Stimulated activated naive B cell treated with anti-CD40 and anti-IgM and Interleukin-4, amounts not matched to agents 10 μg/mL and 1 μg/mL and 100 μg/mL, for 72 hours (primary cell): ENCODE measurements at regions not wholly inside any gene's neighbourhood (a gene's known extent, or its start where the extent isn't known, plus 50 kb on each side); places are given as distances from the start of the nearest gene placed in this dataset.
A peak's percentile ranks its signal among the peaks of the same experiment; 100 is the strongest.

Source experiments
- ATAC-seq, 2 donors: fragments of 150-1000 bp; cut with Tn5 transposase; replicated peaks; 2 replicates each; pipeline ENCODE4 v1.10.0; 2021; ENCODE audit warnings: moderate library complexity in 1 of 2
- DNase-seq: peaks from one replicate; pipeline ENCODE4 v3.0.0; 2021
- H3K27ac Mint-ChIP-seq: one replicate; pipeline ENCODE4 v1.8.0; 2022; ENCODE audit warnings: mild to moderate bottlenecking, mixed read lengths
- H3K27me3 Mint-ChIP-seq, 2 donors: one replicate each; pipeline ENCODE4 v1.8.0; 2022; ENCODE audit warnings: mixed read lengths in 2 of 2
- H3K36me3 Mint-ChIP-seq, 2 donors: one replicate each; pipeline ENCODE4 v1.8.0; 2022; ENCODE audit warnings: mixed read lengths in 2 of 2, mild to moderate bottlenecking in 1 of 2
- H3K4me1 Mint-ChIP-seq, 2 donors: one replicate each; pipeline ENCODE4 v1.8.0; 2022; ENCODE audit warnings: mixed read lengths in 2 of 2, mild to moderate bottlenecking in 1 of 2
- H3K4me3 Mint-ChIP-seq, 2 donors: one replicate each; pipeline ENCODE4 v1.8.0; 2022; ENCODE audit warnings: mild to moderate bottlenecking in 2 of 2, mixed read lengths in 2 of 2, moderate library complexity in 1 of 2
- H3K9me3 Mint-ChIP-seq, 2 donors: one replicate each; pipeline ENCODE4 v1.8.0; 2022; ENCODE audit warnings: mixed read lengths in 2 of 2, mild to moderate bottlenecking in 1 of 2

DNA sequence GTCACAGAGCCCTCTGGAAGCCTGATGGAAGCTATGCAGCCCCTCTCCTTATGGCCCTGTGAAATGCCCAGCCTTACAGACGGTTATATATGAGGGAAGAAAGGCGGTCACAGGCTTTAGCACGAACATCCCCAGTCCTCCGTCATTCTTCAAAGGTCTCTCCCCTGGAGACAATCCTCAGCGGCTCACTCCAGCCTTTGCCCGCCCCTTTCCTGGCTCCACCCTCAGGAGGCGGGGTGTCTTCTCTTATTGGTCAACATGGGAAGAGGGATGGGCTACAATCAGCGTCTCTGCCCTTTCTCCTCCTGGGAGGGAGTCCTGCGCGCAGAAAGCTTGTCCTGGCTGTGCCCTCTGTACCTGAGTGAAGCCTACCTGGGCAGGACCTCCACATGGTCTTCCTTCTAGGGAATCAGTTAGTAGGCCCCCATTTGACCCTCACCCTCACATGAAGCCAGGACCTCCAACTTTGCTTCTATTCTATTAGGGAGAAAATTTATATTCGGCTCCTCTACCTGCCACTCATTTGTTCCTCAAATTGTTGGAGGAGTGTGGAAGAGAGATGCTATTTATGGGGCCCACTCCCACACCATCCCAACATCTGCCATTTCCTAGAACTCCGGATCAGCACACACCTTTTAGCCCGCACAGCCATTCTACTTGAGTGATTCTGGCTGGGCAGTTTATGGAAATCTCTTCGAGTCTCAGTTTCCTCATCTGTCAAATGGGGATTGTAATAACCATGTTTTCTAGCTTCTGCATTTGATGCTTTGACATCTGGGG is 112.9 kb upstream of the SLC6A11 start:
- Mint-ChIP-seq H3K27ac (no peak overlapping the region), H3K27me3 (peaks cover 60 to 61% of the 10 kb centered on the region in 2 donors), H3K36me3 (no peaks in the 10 kb centered on the region), H3K4me3 (no peak overlapping the region), H3K4me1 (peaks cover 9 to 12% of the 10 kb centered on the region in 2 donors), H3K9me3 (peaks cover 0 to 4% of the 10 kb centered on the region in 2 donors)
- ATAC-seq: peak in 1 of 2 donors; percentile 57
- DNase-seq: peak; percentile 9

DNA sequence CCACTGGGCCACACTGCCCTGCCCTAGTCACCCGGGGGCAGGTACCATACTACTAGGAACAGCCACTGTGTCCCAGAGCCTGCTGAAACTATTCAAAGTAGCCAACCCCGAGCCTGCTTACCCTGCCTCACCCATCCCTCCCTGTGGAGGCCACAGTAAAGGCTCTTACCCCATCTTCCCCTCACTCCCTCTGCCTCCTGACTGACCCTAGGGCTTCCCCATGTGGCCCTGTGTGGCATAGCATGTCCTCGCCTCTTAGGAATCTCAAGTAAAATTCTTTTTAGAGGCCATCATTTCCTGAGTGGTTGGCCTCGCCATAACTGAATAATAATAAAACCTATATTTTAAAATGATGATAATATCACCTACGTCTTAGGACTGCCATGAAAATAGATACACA is 112.2 kb upstream of the SLC6A11 start:
- Mint-ChIP-seq H3K36me3 (no peaks in the 10 kb centered on the region), H3K9me3 (peaks cover 0 to 4% of the 10 kb centered on the region in 2 donors), H3K27ac (no peak overlapping the region), H3K4me3 (no peak overlapping the region), H3K27me3 (peaks cover 65 to 67% of the 10 kb centered on the region in 2 donors), H3K4me1 (peaks cover 9 to 12% of the 10 kb centered on the region in 2 donors)
- no peak for DNase-seq
- ATAC-seq: no peak

DNA sequence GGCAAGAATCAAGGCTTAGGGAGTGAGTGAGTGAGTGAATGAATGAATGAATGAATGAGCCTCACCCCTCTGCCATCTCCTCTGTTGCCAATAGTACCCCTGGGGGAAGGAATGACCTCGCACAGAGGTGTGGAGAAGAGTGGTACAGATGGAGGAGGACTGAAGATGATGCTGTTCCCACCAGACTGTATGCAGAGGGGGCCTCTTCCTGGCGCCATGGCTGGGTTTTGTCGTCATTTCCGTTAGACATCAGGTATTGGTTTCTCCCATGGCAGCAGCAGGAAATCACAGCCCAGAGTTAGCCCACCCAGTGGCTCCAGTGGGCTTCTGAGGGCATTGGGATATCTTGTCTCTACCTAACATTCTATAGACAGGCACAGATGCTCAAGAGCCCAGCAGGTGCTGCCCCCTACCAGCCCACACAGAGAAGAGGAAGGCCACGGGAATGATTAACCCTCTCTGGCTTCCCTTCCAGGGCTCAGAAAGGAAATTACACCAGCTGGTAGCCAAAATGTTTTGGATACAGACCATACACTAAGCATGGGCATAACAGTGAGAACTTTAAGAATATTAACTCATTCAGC is 109.8 kb upstream of the SLC6A11 start:
- H3K4me1 Mint-ChIP-seq: peaks cover 9 to 12% of the 10 kb centered on the region in 2 donors
- peaks cover 0 to 2% of the 10 kb centered on the region in 2 donors for H3K9me3 Mint-ChIP-seq
- no peaks in the 10 kb centered on the region for H3K36me3 Mint-ChIP-seq
- ATAC-seq (peak in 1 of 2 donors; percentile 38), DNase-seq (no peak)
- H3K4me3 Mint-ChIP-seq: no peak overlapping the region
- H3K27ac Mint-ChIP-seq: no peak overlapping the region
- peaks cover 77 to 78% of the 10 kb centered on the region in 2 donors for H3K27me3 Mint-ChIP-seq

DNA sequence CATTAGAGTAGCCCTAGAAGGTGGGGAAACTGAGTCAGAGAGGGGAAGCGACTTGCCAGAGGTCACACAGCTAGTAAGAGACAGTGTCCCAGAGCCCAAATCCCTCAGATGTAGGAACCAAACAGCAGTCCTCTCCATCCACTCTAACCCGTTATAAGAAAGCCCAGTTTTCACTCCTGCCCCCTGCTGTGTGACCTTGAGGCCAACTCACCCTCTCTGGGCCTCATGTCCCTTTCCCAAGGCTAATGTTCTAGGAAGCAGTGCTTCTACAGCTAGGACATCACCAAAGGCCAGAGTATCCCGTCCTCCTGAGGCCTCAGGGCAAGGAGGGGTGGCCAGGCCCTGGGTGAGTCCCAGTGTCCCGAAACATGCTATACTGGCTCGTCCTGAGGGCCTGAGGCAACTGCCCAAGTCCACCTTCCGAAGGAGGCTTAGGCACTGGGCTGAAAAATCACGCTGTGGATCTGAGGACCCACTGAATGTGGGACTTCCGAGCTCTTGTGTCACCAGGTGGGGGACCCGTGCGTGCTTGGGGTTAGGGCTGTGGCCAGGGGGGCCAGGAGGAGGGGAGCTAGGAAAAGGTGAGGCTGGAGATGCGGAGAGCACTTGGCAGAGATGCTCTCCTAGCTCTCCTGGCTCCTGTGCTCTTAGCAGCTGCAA is 109.2 kb upstream of the SLC6A11 start:
- Mint-ChIP-seq H3K27ac (no peak overlapping the region), H3K4me3 (peak overlapping the region; percentile 44 to 54), H3K4me1 (peaks cover 9 to 12% of the 10 kb centered on the region in 2 donors), H3K9me3 (peaks cover 0 to 2% of the 10 kb centered on the region in 2 donors), H3K36me3 (no peaks in the 10 kb centered on the region), H3K27me3 (peaks cover 73 to 76% of the 10 kb centered on the region in 2 donors)
- DNase-seq (no peak), ATAC-seq (no peak)

DNA sequence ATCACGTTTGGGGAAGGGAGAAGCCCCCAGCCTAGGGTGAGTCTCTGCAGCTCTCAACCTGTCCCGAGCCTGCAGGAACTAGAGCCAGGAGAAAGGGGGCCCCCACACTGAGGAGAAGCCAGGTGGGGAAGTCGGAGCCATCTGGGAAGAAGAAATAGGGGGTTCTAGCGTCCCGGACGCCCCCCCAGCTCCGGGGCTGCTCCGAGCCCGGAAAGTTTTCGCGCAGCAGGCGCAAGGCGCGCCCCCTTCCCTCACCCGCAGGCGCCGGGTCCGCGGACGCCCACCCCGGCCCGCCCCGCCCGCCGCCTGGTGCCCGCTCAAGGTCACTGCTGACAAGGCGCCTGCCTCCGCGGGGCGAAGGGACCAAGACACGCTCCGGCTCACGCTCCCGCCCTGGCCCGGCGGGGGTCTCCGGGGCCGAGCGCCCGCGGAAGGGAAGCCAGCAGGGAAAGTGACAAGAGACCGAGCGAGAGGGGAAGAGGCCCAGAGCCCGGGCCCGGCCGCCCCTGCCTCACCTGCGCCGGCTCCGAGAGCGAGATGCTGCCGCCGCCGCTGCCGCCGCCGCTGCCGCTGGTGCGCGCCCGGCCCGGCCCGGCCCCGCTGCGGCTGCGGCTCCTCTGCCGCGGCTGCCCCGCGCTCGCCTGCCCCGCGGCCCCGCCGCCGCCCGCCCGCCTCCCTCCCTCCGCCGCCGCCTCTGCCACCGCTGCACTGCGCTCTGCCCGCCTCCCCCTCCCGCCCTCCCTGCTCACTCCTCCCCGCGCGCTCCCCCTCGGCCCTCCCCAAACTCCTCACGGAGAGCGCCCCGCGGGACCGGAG is 108.4 kb upstream of the SLC6A11 start:
- ATAC-seq (peak in 1 of 2 donors; percentile 31), DNase-seq (no peak)
- no peaks in the 10 kb centered on the region for H3K36me3 Mint-ChIP-seq
- H3K27ac Mint-ChIP-seq: no peak overlapping the region
- H3K27me3 Mint-ChIP-seq: peaks cover 76 to 81% of the 10 kb centered on the region in 2 donors
- peak overlapping the region; percentile 44 to 54 for H3K4me3 Mint-ChIP-seq
- peaks cover 9 to 12% of the 10 kb centered on the region in 2 donors for H3K4me1 Mint-ChIP-seq
- H3K9me3 Mint-ChIP-seq: peaks cover 0 to 2% of the 10 kb centered on the region in 2 donors

DNA sequence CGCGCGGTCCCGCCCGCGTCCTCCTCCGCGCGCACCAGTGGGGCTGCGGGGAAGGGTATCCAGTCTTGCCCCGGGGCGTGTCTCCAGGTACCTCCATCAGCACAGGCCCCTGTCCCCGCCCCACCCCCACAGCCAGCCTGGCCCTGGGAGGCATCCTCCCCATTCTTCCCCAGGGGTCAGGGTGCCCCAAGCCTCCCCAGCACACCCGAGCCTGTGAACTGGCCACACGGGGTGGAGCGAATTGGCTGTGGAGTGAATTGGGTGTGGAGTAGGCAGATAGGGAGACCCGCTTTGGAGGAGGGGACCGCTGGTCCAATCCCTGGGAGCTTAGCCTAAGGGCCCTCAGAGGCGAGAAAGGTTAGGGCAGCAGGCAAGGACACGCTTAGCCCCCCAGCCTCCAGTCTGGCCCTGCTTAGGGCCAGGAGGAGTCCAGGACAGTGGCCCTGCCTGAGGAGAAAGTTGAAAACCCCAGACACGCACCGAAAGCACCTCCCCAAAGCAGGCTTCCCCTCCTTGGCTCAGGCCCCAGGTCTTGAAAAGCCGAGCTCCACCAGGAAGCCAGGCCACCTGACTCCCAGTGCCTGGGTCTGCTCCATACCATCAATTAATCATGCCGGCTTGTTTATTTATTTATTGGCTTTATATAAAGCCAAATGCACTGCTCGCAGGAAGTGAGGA is 107.7 kb upstream of the SLC6A11 start:
- no peak for DNase-seq
- ATAC-seq: no peak
- Mint-ChIP-seq H3K9me3 (no peaks in the 10 kb centered on the region), H3K4me3 (no peak overlapping the region), H3K4me1 (peaks cover 7 to 9% of the 10 kb centered on the region in 2 donors), H3K27me3 (peaks cover 73 to 81% of the 10 kb centered on the region in 2 donors), H3K27ac (no peak overlapping the region), H3K36me3 (no peaks in the 10 kb centered on the region)

DNA sequence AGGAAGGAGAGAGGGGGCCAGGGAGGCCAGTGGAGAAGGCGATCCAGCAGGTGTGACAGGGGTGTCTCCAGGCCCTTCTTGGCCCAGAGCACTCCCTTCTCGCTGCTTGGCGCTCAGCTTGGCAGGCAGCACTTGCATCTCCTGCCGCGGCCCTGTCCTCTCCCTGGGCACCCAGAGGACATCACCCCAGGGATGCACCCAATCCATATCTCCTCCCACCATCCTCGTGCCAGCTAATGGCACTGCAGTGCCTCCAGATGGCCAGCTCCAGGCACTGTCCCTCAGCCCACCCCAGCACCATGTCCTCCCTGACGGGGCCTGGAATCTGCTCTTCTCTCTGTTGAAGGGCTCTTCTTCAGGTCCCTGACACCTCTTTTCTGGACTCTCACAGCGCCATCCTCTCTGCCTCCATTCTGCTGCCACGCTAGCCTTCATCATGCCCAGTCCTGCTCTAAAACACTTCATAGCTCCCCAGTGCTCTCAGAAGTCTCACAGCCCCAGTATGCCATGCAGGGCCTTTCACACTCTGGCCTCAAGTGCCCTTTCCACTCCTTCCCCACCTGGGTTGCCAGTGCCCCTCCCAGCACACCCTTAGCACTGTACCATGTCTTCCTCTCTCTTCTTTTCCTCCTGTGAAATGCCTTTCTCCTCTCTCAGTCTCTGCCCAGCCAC is 106.8 kb upstream of the SLC6A11 start:
- no peak overlapping the region for H3K27ac Mint-ChIP-seq
- no peaks in the 10 kb centered on the region for H3K9me3 Mint-ChIP-seq
- H3K4me3 Mint-ChIP-seq: no peak overlapping the region
- peaks cover 7 to 9% of the 10 kb centered on the region in 2 donors for H3K4me1 Mint-ChIP-seq
- ATAC-seq (no peak), DNase-seq (no peak)
- peaks cover 0 to 3% of the 10 kb centered on the region in 2 donors for H3K36me3 Mint-ChIP-seq
- H3K27me3 Mint-ChIP-seq: peaks cover 65 to 73% of the 10 kb centered on the region in 2 donors

DNA sequence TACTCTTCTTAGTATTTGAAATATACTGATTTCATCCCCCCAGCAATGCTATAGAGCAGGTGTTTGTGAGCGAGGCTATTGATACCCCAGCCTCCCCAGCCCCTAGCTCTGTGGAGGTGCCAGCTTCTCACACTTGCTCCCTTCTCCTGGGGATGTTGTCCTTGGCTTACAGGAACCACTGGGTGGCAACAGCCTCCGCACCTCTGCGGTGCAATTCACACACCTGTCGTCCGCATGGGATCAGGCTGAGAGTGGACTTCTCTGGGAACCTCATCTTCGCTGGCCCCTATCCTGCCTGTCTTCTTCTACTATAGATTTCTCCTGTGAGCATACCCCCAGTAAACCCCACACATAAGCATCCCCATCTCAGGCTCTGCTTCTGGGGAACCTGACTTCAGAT is 103.9 kb upstream of the SLC6A11 start:
- Mint-ChIP-seq H3K36me3 (peaks cover 0 to 3% of the 10 kb centered on the region in 2 donors), H3K27me3 (peaks cover 45 to 48% of the 10 kb centered on the region in 2 donors), H3K9me3 (peaks cover 3 to 4% of the 10 kb centered on the region in 2 donors), H3K4me1 (peaks cover 2 to 3% of the 10 kb centered on the region in 2 donors), H3K4me3 (no peak overlapping the region), H3K27ac (no peak overlapping the region)
- ATAC-seq (no peak), DNase-seq (no peak)

DNA sequence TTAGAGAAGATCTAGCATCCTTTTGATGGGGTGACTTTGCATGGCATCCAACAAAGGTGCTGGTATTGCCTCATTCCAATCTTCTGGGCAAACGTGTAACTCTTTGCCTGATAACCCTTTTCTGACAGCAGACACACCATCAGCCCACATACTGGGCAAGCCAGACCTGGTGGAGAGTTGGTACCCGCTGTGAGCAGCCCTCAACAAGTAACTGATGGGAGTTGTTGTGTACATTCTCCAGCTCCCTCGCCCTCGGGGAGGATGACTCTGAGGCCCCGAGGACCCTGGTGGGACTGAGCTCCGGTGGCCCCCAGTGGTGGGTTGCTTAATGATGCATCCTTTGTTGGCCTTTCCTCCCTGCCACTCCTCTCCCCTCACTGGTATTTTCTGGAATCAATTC is 102.4 kb upstream of the SLC6A11 start:
- Mint-ChIP-seq H3K27ac (no peak overlapping the region), H3K27me3 (peaks cover 38 to 39% of the 10 kb centered on the region in 2 donors), H3K4me3 (no peak overlapping the region), H3K36me3 (peaks cover 0 to 3% of the 10 kb centered on the region in 2 donors), H3K9me3 (peaks cover 3 to 4% of the 10 kb centered on the region in 2 donors), H3K4me1 (no peaks in the 10 kb centered on the region)
- DNase-seq (no peak), ATAC-seq (no peak)

DNA sequence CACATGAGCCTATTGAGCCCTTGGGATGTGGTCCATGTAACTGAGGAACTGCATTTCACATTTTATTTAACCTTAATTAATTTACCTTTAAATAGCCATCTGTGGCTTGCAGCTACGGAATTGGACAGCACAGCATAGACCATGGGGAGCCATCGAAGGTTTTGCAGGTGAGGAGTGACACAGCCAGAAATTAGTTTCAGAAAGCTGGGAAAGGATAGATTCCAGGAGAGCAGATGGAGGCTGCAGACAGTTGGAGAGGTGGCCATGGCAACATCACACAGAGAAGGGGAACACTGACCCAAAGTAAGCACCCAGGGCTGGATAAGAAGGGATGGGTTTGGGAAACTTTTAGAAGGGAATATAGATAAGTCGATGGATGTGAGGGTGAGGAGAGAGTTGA is 100.1 kb upstream of the SLC6A11 start:
- Mint-ChIP-seq H3K9me3 (peaks cover 3 to 4% of the 10 kb centered on the region in 2 donors), H3K4me1 (no peaks in the 10 kb centered on the region), H3K36me3 (peaks cover 0 to 3% of the 10 kb centered on the region in 2 donors), H3K4me3 (no peak overlapping the region), H3K27ac (no peak overlapping the region), H3K27me3 (peaks cover 19 to 23% of the 10 kb centered on the region in 2 donors)
- DNase-seq (no peak), ATAC-seq (no peak)

DNA sequence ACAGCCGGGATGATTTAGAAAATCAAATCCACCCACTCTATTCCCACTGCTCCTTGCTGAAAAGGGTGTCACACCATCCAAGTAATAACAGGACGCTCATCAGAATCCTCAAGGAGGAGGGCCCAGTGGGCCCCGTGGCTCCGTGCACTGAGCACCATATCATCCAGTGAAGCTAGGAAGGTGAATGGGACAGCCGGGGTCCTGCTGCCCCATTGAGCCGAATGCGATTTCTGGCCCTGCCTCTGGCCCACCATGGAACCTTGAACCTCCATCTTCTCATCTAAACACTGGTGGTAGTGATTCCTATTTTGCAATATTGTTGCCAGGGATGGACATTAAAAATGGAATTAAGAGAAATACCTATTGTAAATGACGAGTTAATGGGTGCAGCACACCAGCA is 99.1 kb upstream of the SLC6A11 start:
- Mint-ChIP-seq H3K36me3 (peaks cover 0 to 3% of the 10 kb centered on the region in 2 donors), H3K4me1 (no peaks in the 10 kb centered on the region)
- no peak for ATAC-seq

DNA sequence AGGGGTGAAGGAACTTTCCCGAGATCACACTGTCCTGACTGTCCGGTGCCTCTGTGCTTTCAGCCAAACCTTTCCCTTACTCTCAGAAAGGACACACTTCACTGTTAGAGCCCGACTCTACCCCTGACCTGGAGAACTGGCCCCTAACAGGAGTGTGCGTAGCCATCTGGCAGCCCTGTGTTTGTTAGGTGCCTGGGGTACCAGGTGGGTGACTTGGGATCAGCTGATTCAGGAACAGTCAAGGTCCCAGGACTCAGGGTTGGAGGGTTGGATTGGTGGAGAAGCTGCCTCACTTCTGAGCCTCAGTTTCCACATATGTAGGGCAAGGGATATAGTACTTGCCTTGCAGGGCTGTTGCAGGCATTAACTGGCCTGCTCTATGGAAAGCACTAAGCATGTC is 98.3 kb upstream of the SLC6A11 start:
- H3K27ac Mint-ChIP-seq: no peak overlapping the region
- DNase-seq (no peak), ATAC-seq (no peak)
- H3K9me3 Mint-ChIP-seq: peaks cover 3 to 4% of the 10 kb centered on the region in 2 donors
- no peaks in the 10 kb centered on the region for H3K4me1 Mint-ChIP-seq
- H3K4me3 Mint-ChIP-seq: no peak overlapping the region
- H3K36me3 Mint-ChIP-seq: peaks cover 0 to 3% of the 10 kb centered on the region in 2 donors
- H3K27me3 Mint-ChIP-seq: peaks cover 12 to 13% of the 10 kb centered on the region in 2 donors

More for the DNA sequence above, 99.1 kb upstream of the SLC6A11 start:
- Mint-ChIP-seq H3K9me3 (peaks cover 3 to 4% of the 10 kb centered on the region in 2 donors), H3K27ac (no peak overlapping the region), H3K27me3 (peaks cover 19% of the 10 kb centered on the region in 2 donors), H3K4me3 (no peak overlapping the region)
- no peak for DNase-seq

DNA sequence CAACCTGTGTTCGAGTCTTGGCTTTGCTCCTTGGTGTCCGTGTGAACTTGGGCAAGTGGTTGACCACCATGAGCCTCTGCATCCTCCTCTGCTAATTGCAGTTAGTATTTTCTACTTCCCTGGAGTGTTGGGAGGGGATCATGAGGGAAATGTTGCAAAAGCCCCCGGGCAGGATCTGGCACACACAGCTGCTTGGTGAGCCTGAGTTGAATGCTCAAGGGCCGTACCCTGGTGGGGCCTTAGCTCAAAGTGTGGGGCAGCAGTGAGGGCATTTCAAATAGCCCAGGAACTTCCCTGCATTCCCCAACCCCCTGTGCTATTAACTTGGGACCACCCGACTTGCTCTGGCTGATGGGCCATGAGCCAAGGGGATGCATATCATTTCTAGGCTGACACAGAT is 94.9 kb upstream of the SLC6A11 start:
- Mint-ChIP-seq H3K9me3 (no peaks in the 10 kb centered on the region), H3K27me3 (peaks cover 7 to 22% of the 10 kb centered on the region in 2 donors), H3K27ac (no peak overlapping the region), H3K36me3 (no peaks in the 10 kb centered on the region), H3K4me1 (no peaks in the 10 kb centered on the region), H3K4me3 (no peak overlapping the region)
- DNase-seq (no peak), ATAC-seq (no peak)
